Heart left ventricle (tissue), 16 donors: ENCODE measurements at regions not wholly inside any gene's neighbourhood (a gene's known extent, or its start where the extent isn't known, plus 50 kb on each side); places are given as distances from the start of the nearest gene placed in this dataset.

Source experiments
- ATAC-seq, 4 donors: fragments of 200-7000 bp; cut with Tn5 transposase; one replicate each; pipeline ENCODE4 v1.9.1; 2020 to 2022; ENCODE audit warnings: moderate library complexity in 4 of 4, mild to moderate bottlenecking in 3 of 4, moderate number of reproducible peaks in 1 of 4
- DNase-seq, 5 donors: peaks; one replicate each; pipeline ENCODE4 v3.0.0-alpha.2; 2020
- H3K27ac ChIP-seq, 12 donors: fragments of 200-600 bp; sonication (generic) in 4 of 12; one replicate each; pipeline versions ENCODE4 v1.5.0 to v1.8.0; 2016 to 2022; ENCODE audit warnings: mild to moderate bottlenecking in 2 of 12
- H3K27me3 ChIP-seq, 9 donors: fragments of 200-600 bp; sonication (generic) in 2 of 9; one replicate each; pipeline versions ENCODE4 v1.5.1 to v1.8.0; 2016 to 2022; ENCODE audit warnings: mild to moderate bottlenecking in 3 of 9
- H3K36me3 ChIP-seq, 9 donors: fragments of 200-600 bp; sonication (generic) in 2 of 9; one replicate each; pipeline versions ENCODE4 v1.5.0 to v1.8.0; 2018 to 2022; ENCODE audit warnings: mild to moderate bottlenecking in 2 of 9
- H3K4me1 ChIP-seq, 12 donors: fragments of 200-600 bp; sonication (generic) in 4 of 12; one replicate each; pipeline versions ENCODE4 v1.5.0 to v1.8.0; 2016 to 2022; ENCODE audit warnings: mild to moderate bottlenecking in 3 of 12
- H3K4me3 ChIP-seq, 12 donors: fragments of 200-600 bp; sonication (generic) in 4 of 12; one replicate each; pipeline versions ENCODE4 v1.5.0 to v1.8.0; 2017 to 2022; ENCODE audit warnings: mild to moderate bottlenecking in 9 of 12, moderate library complexity in 4 of 12
- H3K9me3 ChIP-seq, 12 donors: fragments of 200-600 bp; sonication (generic) in 4 of 12; one replicate each; pipeline versions ENCODE4 v1.5.0 to v1.8.0; 2016 to 2022; ENCODE audit warnings: mild to moderate bottlenecking in 1 of 12
- CTCF ChIP-seq, 12 donors: fragments of 200-600 bp; sonication (generic) in 4 of 12; IDR thresholded peaks; one replicate each; pipeline versions ENCODE4 v1.5.0 to v1.8.0; 2018 to 2022; ENCODE audit warnings: antibody characterized with exemption in 12 of 12, mild to moderate bottlenecking in 5 of 12
- POLR2A ChIP-seq, 2 donors: fragments of 450-650 bp; IDR thresholded peaks; one replicate each; pipeline ENCODE4 v1.6.1; 2017; ENCODE audit warnings: antibody characterized with exemption in 2 of 2, mild to moderate bottlenecking in 2 of 2, moderate library complexity in 2 of 2
- WGBS, 4 donors: extraction: QIAGEN DNeasy Blood & Tissue Kit in 2 of 4; methylation state at CpG; one replicate each; pipeline versions ENCODE4 v1.1.5 to v1.1.7; 2013 to 2018; 5-methylcytosine and 5-hydroxymethylcytosine counted together
- intact Hi-C, 10 donors: fragments of 100-400 bp; cut with DNase I; formaldehyde crosslinking; loops; one replicate each; pipeline versions ENCODE4 v1.11.1 to v1.14.2; 2022
- donor health status: ischemic (EF 13 %, LVEDD 7.1; RV severe dilation, severe dysfunction).
- donor health status: healthy with polysubstance abuse.
- donor health status: DM: no; HTN: yes; CAD: no.
- donor health status: DM: no; HTN: no; CAD: no.
- donor health status: ischemic (EF 25% LVEDD 6.9; RV normal size, moderate dysfunction).
- donor health status: ischemic (EF 25% LVEDD 5.7; RV mildly dilated, moderate dysfunction).
- donor health status: healthy.
- donor health status: DM: yes; HTN: yes; CAD: no.
- donor health status: ischemic (EF 35%, LVEDD 5.7; RV mildly dilated, moderate dysfunction).
- donor health status: nonischemic (EF 11% LVEDD 7.7; RV severe dilation, severe dysfunction).
- donor health status: DM: yes; HTN: yes; CAD: no.
- donor health status: PGD.
- donor health status: ischemic (EF 29% LVEDD 5.4; RV normal size, mild dysfunction).
- donor health status: nonischemic (EF 23%, LVEDD 6.1; RV moderate dilation, normal function).

- Histone ChIP-seq H3K4me3 (no peak overlapping the region), H3K36me3 (no peaks in the 10 kb centered on the region), H3K27me3 (no peaks in the 10 kb centered on the region), H3K27ac (no peak overlapping the region), H3K9me3 (no peaks in the 10 kb centered on the region), H3K4me1 (no peaks in the 10 kb centered on the region)
- 93 to 98% (median 94%) methylated on average over 1 of the region's 1 CpG for WGBS, 4 donors
- ATAC-seq (no peak), DNase-seq (no peak)
- intact Hi-C loops, result no loop called here
- TF ChIP-seq POLR2A (IDR thresholded peaks at IDR 0.05) (no peak), CTCF (IDR thresholded peaks at IDR 0.05) (no peak)
Measured at GRCh38 chr5:25459082-25459481, 814.3 kb upstream of the CDH10 start.

GRCh38 chr5:25458628-25459027 lies 813.9 kb upstream of the CDH10 start:
- no peak overlapping the region for H3K4me3 ChIP-seq
- H3K36me3 ChIP-seq, result no peaks in the 10 kb centered on the region
- H3K27me3 ChIP-seq, result no peaks in the 10 kb centered on the region
- no peaks in the 10 kb centered on the region for H3K4me1 ChIP-seq
- H3K27ac ChIP-seq, result no peak overlapping the region
- H3K9me3 ChIP-seq, result no peaks in the 10 kb centered on the region
- DNase-seq (no peak), ATAC-seq (no peak)
- TF ChIP-seq POLR2A (IDR thresholded peaks at IDR 0.05) (no peak), CTCF (IDR thresholded peaks at IDR 0.05) (no peak)
- 61 to 82% (median 78%) methylated on average over 2 of the region's 2 CpGs for WGBS, 4 donors
- intact Hi-C loops, result no loop called here

GRCh38 chr5:25453500-25453899 lies 808.7 kb upstream of the CDH10 start:
- no peak for TF ChIP-seq POLR2A (IDR thresholded peaks at IDR 0.05)
- no peak for TF ChIP-seq CTCF (IDR thresholded peaks at IDR 0.05)
- DNase-seq (no peak), ATAC-seq (no peak)
- intact Hi-C loops, result no loop called here
- H3K9me3 ChIP-seq, result peaks cover 0 to 5% (median 0%) of the 10 kb centered on the region in 12 donors
- no peak overlapping the region for H3K4me3 ChIP-seq
- H3K36me3 ChIP-seq, result no peaks in the 10 kb centered on the region
- no peak overlapping the region for H3K27ac ChIP-seq
- H3K27me3 ChIP-seq, result no peaks in the 10 kb centered on the region
- no peaks in the 10 kb centered on the region for H3K4me1 ChIP-seq

- H3K4me1 ChIP-seq, result no peaks in the 10 kb centered on the region
- TF ChIP-seq CTCF (IDR thresholded peaks at IDR 0.05) (no peak), POLR2A (IDR thresholded peaks at IDR 0.05) (no peak)
- no peaks in the 10 kb centered on the region for H3K27me3 ChIP-seq
- ATAC-seq, result no peak
- intact Hi-C loops, result no loop called here
- H3K36me3 ChIP-seq, result no peaks in the 10 kb centered on the region
- H3K27ac ChIP-seq, result no peak overlapping the region
- no peak for DNase-seq
- WGBS, 4 donors, result 78 to 89% (median 83%) methylated on average over 2 of the region's 2 CpGs
- H3K9me3 ChIP-seq, result peaks cover 0 to 5% (median 0%) of the 10 kb centered on the region in 12 donors
- no peak overlapping the region for H3K4me3 ChIP-seq
Measured at GRCh38 chr5:25451294-25451693, 806.5 kb upstream of the CDH10 start.
